ENCODE measurements at regions not wholly inside any gene's neighbourhood (a gene's known extent, or its start where the extent isn't known, plus 50 kb on each side); places are given as distances from the start of the nearest gene placed in this dataset.

DNA sequence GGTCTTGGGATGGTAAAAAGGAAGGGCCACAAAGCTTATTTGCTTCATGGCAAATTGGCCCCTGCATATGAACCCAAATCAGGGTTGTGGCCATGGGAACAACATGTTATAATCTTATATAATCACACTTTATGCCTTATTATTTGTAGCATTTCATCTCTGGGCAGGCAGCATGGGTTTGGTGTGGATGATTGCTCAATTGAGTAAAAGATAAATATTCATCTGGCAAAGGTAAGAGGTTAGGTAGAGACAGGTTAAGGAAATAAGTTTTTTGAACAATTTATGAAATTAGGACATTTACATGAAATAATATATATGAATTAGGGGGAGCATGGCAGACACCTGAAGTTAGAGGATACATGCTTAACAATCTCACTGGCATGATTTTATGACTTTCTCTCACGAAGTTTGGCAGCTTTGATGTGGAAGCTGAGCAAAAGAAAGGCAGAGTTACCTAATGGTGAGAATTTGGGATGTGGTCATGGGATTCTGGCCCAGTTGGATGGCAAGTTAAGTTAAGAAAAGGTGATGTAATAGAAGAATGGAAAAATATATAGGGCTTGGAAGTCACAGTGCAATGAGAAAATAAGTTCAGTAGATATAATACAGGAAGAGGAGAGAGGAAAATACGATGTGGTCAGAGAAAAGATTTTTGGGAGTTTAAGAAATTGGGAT is 88.1 kb upstream of the FAM3C start:
- TF ChIP-seq, protein P1, sequence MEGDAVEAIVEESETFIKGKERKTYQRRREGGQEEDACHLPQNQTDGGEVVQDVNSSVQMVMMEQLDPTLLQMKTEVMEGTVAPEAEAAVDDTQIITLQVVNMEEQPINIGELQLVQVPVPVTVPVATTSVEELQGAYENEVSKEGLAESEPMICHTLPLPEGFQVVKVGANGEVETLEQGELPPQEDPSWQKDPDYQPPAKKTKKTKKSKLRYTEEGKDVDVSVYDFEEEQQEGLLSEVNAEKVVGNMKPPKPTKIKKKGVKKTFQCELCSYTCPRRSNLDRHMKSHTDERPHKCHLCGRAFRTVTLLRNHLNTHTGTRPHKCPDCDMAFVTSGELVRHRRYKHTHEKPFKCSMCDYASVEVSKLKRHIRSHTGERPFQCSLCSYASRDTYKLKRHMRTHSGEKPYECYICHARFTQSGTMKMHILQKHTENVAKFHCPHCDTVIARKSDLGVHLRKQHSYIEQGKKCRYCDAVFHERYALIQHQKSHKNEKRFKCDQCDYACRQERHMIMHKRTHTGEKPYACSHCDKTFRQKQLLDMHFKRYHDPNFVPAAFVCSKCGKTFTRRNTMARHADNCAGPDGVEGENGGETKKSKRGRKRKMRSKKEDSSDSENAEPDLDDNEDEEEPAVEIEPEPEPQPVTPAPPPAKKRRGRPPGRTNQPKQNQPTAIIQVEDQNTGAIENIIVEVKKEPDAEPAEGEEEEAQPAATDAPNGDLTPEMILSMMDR (conservative IDR thresholded peaks at IDR 0.05; ENCODE audit: low read depth, low read length) = no peak
- TF ChIP-seq EZH2 (IDR thresholded peaks at IDR 0.05; ENCODE audit: borderline replicate concordance, low read depth, low read length, poor library complexity, severe bottlenecking) = no peak

Data from A673 (cell line).